SK-N-SH (cell line): ENCODE measurements at regions not wholly inside any gene's neighbourhood (a gene's known extent, or its start where the extent isn't known, plus 50 kb on each side); places are given as distances from the start of the nearest gene placed in this dataset.

Experiments used
- CTCF ChIA-PET: fragments of 300-600, 350-600 bp; formaldehyde crosslinking; extraction: SDS; loops from one replicate; lab custom pipeline; 2021; lab: Yijun Ruan, JAX
- POLR2A ChIA-PET: fragments of 350-600 bp; sonication (Branson Sonifier 250); formaldehyde crosslinking; extraction: SDS; loops from one replicate; lab custom pipeline; 2020; ENCODE audit warnings: antibody characterized with exemption, inconsistent platforms; lab: Yijun Ruan, JAX
- DNase-seq: peaks from one replicate; pipeline ENCODE4 v3.0.0; 2012
- H2AFZ ChIP-seq: fragments of 200-600 bp; sonication (generic); 2 replicates; pipeline ENCODE4 v1.8.1; 2016; ENCODE audit warnings: antibody characterized with exemption, mild to moderate bottlenecking, low read depth
- H3F3A ChIP-seq: fragments of 200-600 bp; sonication (generic); replicated peaks from 2 replicates; pipeline ENCODE3; 2016; ENCODE audit warnings: antibody characterized with exemption, mild to moderate bottlenecking; ENCODE audit not compliant: insufficient read depth
- H3K27ac ChIP-seq, 2 experiments: fragments of 200-500 bp in 1 of 2; fragments of 200-600 bp in 1 of 2; sonication (Bioruptor generic) in 1 of 2; sonication (generic), shearing (Covaris generic) in 1 of 2; 2 replicates each; pipeline versions ENCODE4 v1.5.1 to v1.6.1; 2014 to 2016; ENCODE audit warnings: low read depth in 2 of 2, inconsistent platforms in 1 of 2, low read length in 1 of 2, mild to moderate bottlenecking in 1 of 2, mixed read lengths in 1 of 2
- H3K27me3 ChIP-seq: fragments of 200-600 bp; sonication (generic), shearing (Covaris generic); 2 replicates; pipeline ENCODE4 v1.6.1; 2016; ENCODE audit warnings: mixed run types; ENCODE audit not compliant: insufficient read depth
- H3K36me3 ChIP-seq, 2 experiments: fragments of 200-500 bp in 1 of 2; fragments of 200-600 bp in 1 of 2; sonication (Bioruptor generic) in 1 of 2; sonication (generic) in 1 of 2; replicated peaks in 1 of 2; 2 replicates each; pipeline versions ENCODE3 to v1.5.1; 2014 to 2016; ENCODE audit warnings: low read length in 1 of 2, mild to moderate bottlenecking in 1 of 2; ENCODE audit not compliant: insufficient read depth in 2 of 2, control insufficient read depth in 1 of 2
- H3K4me1 ChIP-seq, 2 experiments: fragments of 200-500 bp in 1 of 2; fragments of 200-600 bp in 1 of 2; sonication (Bioruptor generic) in 1 of 2; sonication (generic), shearing (Covaris generic) in 1 of 2; 2 replicates each; pipeline versions ENCODE4 v1.5.1 to v1.6.1; 2014 to 2016; ENCODE audit warnings: low read depth in 1 of 2, low read length in 1 of 2, mixed run types in 1 of 2; ENCODE audit not compliant: insufficient read depth in 2 of 2, control insufficient read depth in 1 of 2
- H3K4me2 ChIP-seq: fragments of 200-600 bp; sonication (generic), shearing (Covaris generic); 2 replicates; pipeline ENCODE4 v1.6.1; 2017; ENCODE audit warnings: mixed run types
- H3K4me3 ChIP-seq, 2 experiments: fragments of 200-500 bp in 1 of 2; fragments of 200-600 bp in 1 of 2; sonication (Bioruptor generic) in 1 of 2; sonication (generic), shearing (Covaris generic) in 1 of 2; 2 replicates each; pipeline versions ENCODE4 v1.5.1 to v1.8.1; 2014 to 2016; ENCODE audit warnings: low read depth in 2 of 2, inconsistent platforms in 1 of 2, low read length in 1 of 2, mild to moderate bottlenecking in 1 of 2, mixed read lengths in 1 of 2, moderate library complexity in 1 of 2
- H3K79me2 ChIP-seq: fragments of 200-600 bp; sonication (generic); 2 replicates; pipeline ENCODE4 v1.8.1; 2017; ENCODE audit warnings: mild to moderate bottlenecking; ENCODE audit not compliant: insufficient read depth
- H3K9ac ChIP-seq: fragments of 200-600 bp; sonication (generic); 2 replicates; pipeline ENCODE4 v1.6.1; 2017; ENCODE audit warnings: mixed run types
- H3K9me2 ChIP-seq: fragments of 200-600 bp; sonication (generic); 2 replicates; pipeline ENCODE4 v1.6.1; 2017; ENCODE audit warnings: mixed run types
- H3K9me3 ChIP-seq: fragments of 200-600 bp; sonication (generic); 2 replicates; pipeline ENCODE4 v1.6.1; 2017; ENCODE audit warnings: mixed run types, mild to moderate bottlenecking, moderate library complexity
- H4K20me1 ChIP-seq: fragments of 200-600 bp; sonication (generic); 2 replicates; pipeline ENCODE4 v1.6.1; 2017; ENCODE audit warnings: mild to moderate bottlenecking, mixed run types; ENCODE audit not compliant: insufficient read depth
- ELF1 ChIP-seq: IDR thresholded peaks from 2 replicates; pipeline ENCODE4 v1.4.0; 2012
- EZH2phosphoT487 ChIP-seq: fragments of 200-600 bp; sonication (generic); IDR thresholded peaks from 2 replicates; pipeline ENCODE4 v1.6.1; 2017; ENCODE audit warnings: low read depth, mixed run types, mild to moderate bottlenecking, antibody characterized with exemption, moderate library complexity, borderline replicate concordance
- FOSL2 ChIP-seq: IDR thresholded peaks from 2 replicates; pipeline ENCODE4 v1.4.0; 2012; ENCODE audit warnings: low read depth, mild to moderate bottlenecking, moderate library complexity, borderline replicate concordance
- FOXJ3 ChIP-seq: sonication (generic); formaldehyde crosslinking; IDR thresholded peaks from 2 replicates; pipeline ENCODE4 v1.5.1; 2020; ENCODE audit warnings: mild to moderate bottlenecking, missing genetic modification reagents
- FOXM1 ChIP-seq: IDR thresholded peaks from 2 replicates; pipeline ENCODE4 v1.4.0; 2012; ENCODE audit warnings: low read depth, mild to moderate bottlenecking
- GABPA ChIP-seq: IDR thresholded peaks from 2 replicates; pipeline ENCODE4 v1.4.0; 2012; ENCODE audit warnings: low read depth, mild to moderate bottlenecking
- GATA2 ChIP-seq: sonication (generic); formaldehyde crosslinking; IDR thresholded peaks from 2 replicates; pipeline ENCODE4 v1.5.0; 2020; ENCODE audit warnings: mild to moderate bottlenecking, missing genetic modification reagents
- IRF3 ChIP-seq: fragments of 150-350 bp; IDR thresholded peaks from 2 replicates; pipeline ENCODE4 v1.6.1; 2016; ENCODE audit warnings: mild to moderate bottlenecking, low read depth, low read length
- JUND ChIP-seq: IDR thresholded peaks from 2 replicates; pipeline ENCODE4 v1.4.0; 2012
- MAX ChIP-seq: IDR thresholded peaks from 2 replicates; pipeline ENCODE4 v1.4.0; 2012; ENCODE audit warnings: low read depth
- MXI1 ChIP-seq: IDR thresholded peaks from 2 replicates; pipeline ENCODE4 v1.6.1; 2012; ENCODE audit warnings: mild to moderate bottlenecking, low read depth, low read length, improper control_type of control experiment
- PBX3 ChIP-seq: IDR thresholded peaks from 2 replicates; pipeline ENCODE4; 2012
- RAD21 ChIP-seq: IDR thresholded peaks from 2 replicates; pipeline ENCODE4 v1.6.1; 2012; ENCODE audit warnings: mild to moderate bottlenecking, low read length
- REST ChIP-seq: IDR thresholded peaks from 2 replicates; pipeline ENCODE4 v1.6.1; 2012; ENCODE audit warnings: mild to moderate bottlenecking, low read depth, low read length, moderate library complexity
- RFX5 ChIP-seq: IDR thresholded peaks from 2 replicates; pipeline ENCODE4 v1.6.1; 2012; ENCODE audit warnings: mild to moderate bottlenecking, improper control_type of control experiment, low read length
- SIN3A ChIP-seq: IDR thresholded peaks from 2 replicates; pipeline ENCODE4 v1.6.1; 2012; ENCODE audit warnings: low read depth, mild to moderate bottlenecking, low read length, moderate library complexity, borderline replicate concordance
- TEAD4 ChIP-seq: IDR thresholded peaks from 2 replicates; pipeline ENCODE4 v1.4.0; 2012; ENCODE audit warnings: mild to moderate bottlenecking, borderline replicate concordance; ENCODE audit not compliant: insufficient read depth
- ZBTB33 ChIP-seq: IDR thresholded peaks from 2 replicates; pipeline ENCODE4 v1.4.0; 2012; ENCODE audit warnings: low read depth, borderline replicate concordance
- WGBS: methylation state at CpG from one replicate; pipeline ENCODE4 v1.1.6; 2017; ENCODE audit warnings: low lambda C conversion rate; 5-methylcytosine and 5-hydroxymethylcytosine counted together

- TF ChIP-seq JUND: no peak
- no peak for TF ChIP-seq FOSL2
- no peak for TF ChIP-seq SIN3A
- TF ChIP-seq ZBTB33: no peak
- TF ChIP-seq GABPA: no peak
- TF ChIP-seq RAD21: no peak
- no peak for TF ChIP-seq IRF3
- TF ChIP-seq MAX: no peak
- no peak for TF ChIP-seq FOXM1
- no peak for TF ChIP-seq RFX5
- no peak for TF ChIP-seq REST
- no peak for TF ChIP-seq GATA2
- TF ChIP-seq ELF1: no peak
- no peak for TF ChIP-seq FOXJ3 (CRISPR knock-in tag)
- no peak for TF ChIP-seq MXI1
- TF ChIP-seq TEAD4: no peak
- TF ChIP-seq PBX3: no peak
- no peak for TF ChIP-seq EZH2phosphoT487
- Histone ChIP-seq H4K20me1 (no peaks in the 10 kb centered on the region), H3K9me3 (no peaks in the 10 kb centered on the region), H2AFZ (no peak overlapping the region), H3K4me3 (no peak overlapping the region), H3K9me2 (no peaks in the 10 kb centered on the region), H3K79me2 (no peaks in the 10 kb centered on the region), H3K27me3 (no peaks in the 10 kb centered on the region), H3K27ac (no peak overlapping the region), H3K4me1 (no peaks in the 10 kb centered on the region; a peak in 1 of 4 replicates), H3K4me2 (no peak overlapping the region), H3K9ac (no peak overlapping the region), H3F3A (no peaks in the 10 kb centered on the region), H3K36me3 (no peaks in the 10 kb centered on the region)
- WGBS: 5% methylated on average over 2 of the region's 2 CpGs
- no peak for DNase-seq
- POLR2A ChIA-PET: no interaction called here
- CTCF ChIA-PET: no interaction called here
Observed at GRCh38 chr16:8502446-8502845, 87.9 kb downstream of the TMEM114 start.
